ENCODE measurements at regions not wholly inside any gene's neighbourhood (a gene's known extent, or its start where the extent isn't known, plus 50 kb on each side); places are given as distances from the start of the nearest gene placed in this dataset.

DNA sequence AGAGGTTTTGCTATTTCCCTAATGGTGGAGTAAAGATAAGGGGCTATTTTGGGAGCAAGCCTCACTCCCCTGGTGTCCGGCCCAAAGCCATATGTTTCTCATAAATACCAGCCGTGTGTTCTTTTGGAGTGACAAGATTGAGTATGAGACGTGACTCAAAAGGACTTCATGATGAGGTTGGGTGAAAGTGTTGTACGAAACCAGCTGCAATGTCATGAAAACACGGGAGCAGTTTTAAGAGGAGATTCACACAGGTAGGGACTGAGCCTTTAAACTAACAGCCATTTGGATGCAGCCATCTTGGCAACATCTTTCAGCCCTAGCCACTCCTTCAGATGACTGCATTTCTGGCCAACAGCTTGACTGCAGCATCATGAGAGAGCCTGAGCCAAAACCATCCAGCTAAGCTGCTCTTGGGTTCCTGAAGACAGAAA lies 532.3 kb upstream of the USP24 start:
- TF ChIP-seq POLR2A (IDR thresholded peaks at IDR 0.05; ENCODE audit: low read length) (no peak), GATA1 (IDR thresholded peaks at IDR 0.05; ENCODE audit: low read depth, low read length) (no peak)

Measured in erythroblast (primary cell).